ENCODE measurements at regions not wholly inside any gene's neighbourhood (a gene's known extent, or its start where the extent isn't known, plus 50 kb on each side); places are given as distances from the start of the nearest gene placed in this dataset.

DNA sequence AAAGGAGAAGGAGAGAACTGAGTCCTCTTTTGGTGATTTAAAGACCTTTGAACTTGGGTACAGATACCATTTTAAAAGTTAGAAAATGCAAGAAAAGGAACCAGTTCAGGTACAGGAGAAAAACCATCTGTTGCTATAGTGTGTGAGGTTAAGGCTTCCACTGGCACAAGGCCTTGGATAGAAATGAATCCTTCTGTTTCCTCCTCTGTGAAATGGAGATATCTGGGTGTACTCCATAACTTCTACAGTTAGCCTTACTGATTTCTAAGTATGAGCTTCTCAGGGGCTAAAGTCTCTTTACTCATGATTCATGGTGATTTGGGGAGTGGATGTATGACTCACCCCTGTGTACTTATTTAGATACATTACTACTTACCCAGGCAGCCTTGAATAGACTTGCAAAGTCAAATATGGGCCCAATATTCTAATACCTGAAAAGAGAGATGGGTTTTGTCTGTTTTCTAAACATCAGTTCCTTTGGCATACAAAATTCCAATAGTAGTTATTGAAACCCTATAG lies 117.2 kb upstream of the ADO start:
- TF ChIP-seq POLR2A (IDR thresholded peaks at IDR 0.05; ENCODE audit: low read depth, low read length) (no peak), POLR2AphosphoS5 (IDR thresholded peaks at IDR 0.05; ENCODE audit: low read depth, low read length) (no peak)
